Endodermal cell (in vitro differentiated cells): ENCODE measurements at regions not wholly inside any gene's neighbourhood (a gene's known extent, or its start where the extent isn't known, plus 50 kb on each side); places are given as distances from the start of the nearest gene placed in this dataset.

Source experiments
- DNase-seq: peaks from one replicate; pipeline ENCODE4 v3.0.0-alpha.2; 2017
- H3K27ac ChIP-seq: 2 replicates; pipeline ENCODE4 v1.5.1; 2013; ENCODE audit warnings: mild to moderate bottlenecking, low read depth, low read length, moderate library complexity
- H3K27me3 ChIP-seq: 2 replicates; pipeline ENCODE4 v1.6.1; 2013; ENCODE audit warnings: mild to moderate bottlenecking, low read length, moderate library complexity; ENCODE audit not compliant: insufficient read depth, control insufficient read depth, poor library complexity, severe bottlenecking
- H3K36me3 ChIP-seq: 2 replicates; pipeline ENCODE4 v1.7.0; 2013; ENCODE audit warnings: mild to moderate bottlenecking, low read length, moderate library complexity; ENCODE audit not compliant: control insufficient read depth, insufficient read depth
- H3K4me1 ChIP-seq: one replicate; pipeline ENCODE4 v1.7.0; 2013; ENCODE audit warnings: low read length; ENCODE audit not compliant: control insufficient read depth, insufficient read depth
- H3K4me3 ChIP-seq: 2 replicates; pipeline ENCODE4 v1.5.1; 2013; ENCODE audit warnings: mild to moderate bottlenecking, low read length, moderate library complexity
- H3K9ac ChIP-seq: 2 replicates; pipeline ENCODE4 v1.6.1; 2013; ENCODE audit warnings: mild to moderate bottlenecking, low read length, moderate library complexity; ENCODE audit not compliant: poor library complexity, severe bottlenecking; ENCODE audit errors: extremely low read depth
- H3K9me3 ChIP-seq: 2 replicates; pipeline ENCODE4 v1.6.1; 2013; ENCODE audit warnings: mild to moderate bottlenecking, low read length, moderate library complexity; ENCODE audit not compliant: control insufficient read depth
- H3K27ac Mint-ChIP-seq: 2 replicates; pipeline ENCODE4 v1.8.0; 2020; ENCODE audit warnings: mixed read lengths
- H3K27me3 Mint-ChIP-seq: 2 replicates; pipeline ENCODE4 v1.8.0; 2021; ENCODE audit warnings: mild to moderate bottlenecking, mixed read lengths; ENCODE audit not compliant: insufficient read depth
- H3K36me3 Mint-ChIP-seq: 2 replicates; pipeline ENCODE4 v1.8.0; 2020; ENCODE audit warnings: low read depth, mixed read lengths
- H3K4me1 Mint-ChIP-seq: 2 replicates; pipeline ENCODE4 v1.8.0; 2020; ENCODE audit warnings: mixed read lengths
- H3K4me3 Mint-ChIP-seq: 2 replicates; pipeline ENCODE4 v1.8.0; 2020; ENCODE audit warnings: mild to moderate bottlenecking, moderate library complexity, mixed read lengths
- H3K9me3 Mint-ChIP-seq: 2 replicates; pipeline ENCODE4 v1.8.0; 2020; ENCODE audit warnings: mild to moderate bottlenecking, mixed read lengths
- WGBS, 2 experiments: methylation state at CpG; one replicate each; pipeline versions ENCODE4 v1.1.5 to v1.1.7; 2013; ENCODE audit warnings: missing lambda C conversion rate in 2 of 2, mixed read lengths in 1 of 2; ENCODE audit not compliant: insufficient coverage in 1 of 2, insufficient read length in 1 of 2; 5-methylcytosine and 5-hydroxymethylcytosine counted together
- TF ChIP-seq, protein P1 (sequence below): fragments of 200-600 bp; sonication (generic); conservative IDR thresholded peaks from 2 replicates; pipeline ENCODE4 v1.5.0; 2021; ENCODE audit warnings: antibody characterized with exemption, mild to moderate bottlenecking

DNA sequence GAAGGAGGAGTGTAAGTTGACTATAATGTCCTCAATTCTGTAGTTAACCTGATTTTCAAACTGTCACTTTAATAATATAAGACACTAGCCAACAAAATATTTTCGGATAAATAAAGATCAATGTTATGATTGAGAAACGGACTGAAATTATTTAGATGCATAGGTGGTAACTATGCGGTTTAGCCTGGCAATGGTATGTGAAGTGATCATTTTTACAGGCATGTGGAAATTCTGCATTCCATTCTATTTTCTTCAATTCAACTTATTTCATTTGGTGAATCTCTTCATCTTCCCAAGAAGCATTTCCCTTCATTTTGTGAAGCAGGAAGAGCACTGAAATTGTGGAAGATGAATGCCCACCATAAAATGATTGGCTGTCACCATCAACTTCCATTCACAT is 1457.5 kb upstream of the CDH9 start:
- Mint-ChIP-seq H3K36me3 (no peaks in the 10 kb centered on the region), H3K27me3 (no peaks in the 10 kb centered on the region), H3K9me3 (no peaks in the 10 kb centered on the region), H3K4me1 (no peaks in the 10 kb centered on the region), H3K4me3 (no peak overlapping the region), H3K27ac (no peak overlapping the region)
- H3K36me3 ChIP-seq, result no peaks in the 10 kb centered on the region
- H3K9ac ChIP-seq, result no peak overlapping the region
- DNase-seq, result no peak
- WGBS, 2 experiments, result 92% methylated on average over 3 of the region's 3 CpGs; no CpG with 5 or more reads in 1 of the 2 experiments
- peaks cover 4% of the 10 kb centered on the region for H3K9me3 ChIP-seq
- TF ChIP-seq, protein P1, sequence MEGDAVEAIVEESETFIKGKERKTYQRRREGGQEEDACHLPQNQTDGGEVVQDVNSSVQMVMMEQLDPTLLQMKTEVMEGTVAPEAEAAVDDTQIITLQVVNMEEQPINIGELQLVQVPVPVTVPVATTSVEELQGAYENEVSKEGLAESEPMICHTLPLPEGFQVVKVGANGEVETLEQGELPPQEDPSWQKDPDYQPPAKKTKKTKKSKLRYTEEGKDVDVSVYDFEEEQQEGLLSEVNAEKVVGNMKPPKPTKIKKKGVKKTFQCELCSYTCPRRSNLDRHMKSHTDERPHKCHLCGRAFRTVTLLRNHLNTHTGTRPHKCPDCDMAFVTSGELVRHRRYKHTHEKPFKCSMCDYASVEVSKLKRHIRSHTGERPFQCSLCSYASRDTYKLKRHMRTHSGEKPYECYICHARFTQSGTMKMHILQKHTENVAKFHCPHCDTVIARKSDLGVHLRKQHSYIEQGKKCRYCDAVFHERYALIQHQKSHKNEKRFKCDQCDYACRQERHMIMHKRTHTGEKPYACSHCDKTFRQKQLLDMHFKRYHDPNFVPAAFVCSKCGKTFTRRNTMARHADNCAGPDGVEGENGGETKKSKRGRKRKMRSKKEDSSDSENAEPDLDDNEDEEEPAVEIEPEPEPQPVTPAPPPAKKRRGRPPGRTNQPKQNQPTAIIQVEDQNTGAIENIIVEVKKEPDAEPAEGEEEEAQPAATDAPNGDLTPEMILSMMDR, result no peak
- no peaks in the 10 kb centered on the region for H3K4me1 ChIP-seq
- H3K27me3 ChIP-seq, result no peaks in the 10 kb centered on the region
- no peak overlapping the region for H3K4me3 ChIP-seq
- H3K27ac ChIP-seq, result no peak overlapping the region

DNA sequence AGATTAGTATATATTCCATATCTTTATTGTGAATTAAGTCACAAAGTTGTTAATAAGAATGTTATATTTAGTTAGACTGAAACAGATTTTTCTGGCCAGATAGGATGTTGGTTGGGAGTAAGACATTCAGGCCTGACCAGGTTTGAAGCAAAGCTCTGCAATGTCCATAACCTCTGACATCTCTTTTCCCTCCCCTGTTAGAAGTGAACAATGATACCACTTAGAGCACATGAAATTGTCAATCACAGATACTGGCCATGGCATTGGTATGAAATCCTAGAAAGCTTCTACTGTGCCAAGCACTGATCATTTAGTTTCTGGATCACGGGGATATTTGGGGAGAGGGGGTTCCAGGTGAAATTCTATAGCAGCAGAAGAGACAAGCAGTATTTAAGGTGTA is 1455.1 kb upstream of the CDH9 start:
- 91 to 100% methylated on average over 1 of the region's 1 CpG for WGBS, 2 experiments
- H3K36me3 Mint-ChIP-seq, result no peaks in the 10 kb centered on the region
- no peaks in the 10 kb centered on the region for H3K36me3 ChIP-seq
- no peak overlapping the region for H3K4me3 Mint-ChIP-seq
- H3K4me1 ChIP-seq, result no peaks in the 10 kb centered on the region
- no peaks in the 10 kb centered on the region for H3K9me3 Mint-ChIP-seq
- H3K4me3 ChIP-seq, result no peak overlapping the region
- H3K27me3 ChIP-seq, result no peaks in the 10 kb centered on the region
- TF ChIP-seq, protein P1, result no peak
- no peaks in the 10 kb centered on the region for H3K4me1 Mint-ChIP-seq
- no peak overlapping the region for H3K27ac Mint-ChIP-seq
- peaks cover 4% of the 10 kb centered on the region for H3K9me3 ChIP-seq
- H3K27ac ChIP-seq, result no peak overlapping the region
- H3K9ac ChIP-seq, result no peak overlapping the region
- no peaks in the 10 kb centered on the region for H3K27me3 Mint-ChIP-seq
- DNase-seq, result no peak

DNA sequence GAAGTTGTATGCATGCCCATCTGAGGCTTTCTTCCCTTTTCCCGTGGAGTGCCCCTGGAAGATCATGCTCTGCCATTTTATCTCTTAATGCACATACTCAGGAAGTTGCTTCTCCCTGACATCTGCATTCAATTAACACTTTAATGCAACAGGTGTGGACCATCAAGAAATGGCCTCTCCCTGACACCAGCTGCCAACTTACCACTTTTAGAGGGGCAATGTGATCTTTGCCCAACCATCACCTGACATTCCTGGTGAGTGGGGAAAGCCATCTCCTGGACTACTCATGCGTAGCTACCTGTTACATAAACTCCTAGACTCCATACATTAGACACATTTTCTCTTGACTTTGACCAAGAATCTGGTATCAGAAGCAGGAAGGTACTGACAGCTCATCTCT is 1450.4 kb upstream of the CDH9 start:
- Mint-ChIP-seq H3K27ac (no peak overlapping the region), H3K4me1 (no peaks in the 10 kb centered on the region), H3K9me3 (no peaks in the 10 kb centered on the region), H3K36me3 (no peaks in the 10 kb centered on the region), H3K27me3 (no peaks in the 10 kb centered on the region), H3K4me3 (no peak overlapping the region)
- DNase-seq, result no peak
- Histone ChIP-seq H3K27ac (no peak overlapping the region), H3K9me3 (peaks cover 4% of the 10 kb centered on the region), H3K4me3 (no peak overlapping the region), H3K4me1 (no peaks in the 10 kb centered on the region), H3K27me3 (no peaks in the 10 kb centered on the region), H3K9ac (no peak overlapping the region), H3K36me3 (no peaks in the 10 kb centered on the region)
- WGBS, 2 experiments, result 85% methylated on average over 2 of the region's 2 CpGs; no CpG with 5 or more reads in 1 of the 2 experiments
- TF ChIP-seq, protein P1, result no peak
